Activated naive CD8-positive, alpha-beta T cell treated with anti-CD3 and anti-CD28 coated beads, Interleukin-2, amount 10 ng/mL, durations not matched to agents 7 days and 5 days (primary cell): ENCODE measurements at regions not wholly inside any gene's neighbourhood (a gene's known extent, or its start where the extent isn't known, plus 50 kb on each side); places are given as distances from the start of the nearest gene placed in this dataset.
A peak's percentile ranks its signal among the peaks of the same experiment; 100 is the strongest.

Experiments
- ATAC-seq: fragments of 150-1000 bp; cut with Tn5 transposase; one replicate; pipeline ENCODE4 v1.10.0; 2021; ENCODE audit warnings: low read depth, moderate library complexity
- POLR2A ChIA-PET: fragments of 350-600 bp; sonication (Branson Sonifier 250); formaldehyde crosslinking; loops from one replicate; lab custom pipeline; 2021; ENCODE audit warnings: antibody characterized with exemption; lab: Charles Lee
- DNase-seq: peaks from one replicate; pipeline ENCODE4 v3.0.0; 2021
- H3K27ac Mint-ChIP-seq: one replicate; pipeline ENCODE4 v1.8.0; 2022; ENCODE audit warnings: mild to moderate bottlenecking, mixed read lengths
- H3K27me3 Mint-ChIP-seq: one replicate; pipeline ENCODE4 v1.8.0; 2022; ENCODE audit warnings: mild to moderate bottlenecking, moderate library complexity, mixed read lengths
- H3K36me3 Mint-ChIP-seq: one replicate; pipeline ENCODE4 v1.8.0; 2021; ENCODE audit warnings: mild to moderate bottlenecking, mixed read lengths
- H3K4me1 Mint-ChIP-seq: one replicate; pipeline ENCODE4 v1.8.0; 2021; ENCODE audit warnings: mixed read lengths
- H3K4me3 Mint-ChIP-seq: one replicate; pipeline ENCODE4 v1.8.0; 2022; ENCODE audit warnings: mild to moderate bottlenecking, moderate library complexity, mixed read lengths
- H3K9me3 Mint-ChIP-seq: one replicate; pipeline ENCODE4 v1.8.0; 2021; ENCODE audit warnings: mixed read lengths

DNA sequence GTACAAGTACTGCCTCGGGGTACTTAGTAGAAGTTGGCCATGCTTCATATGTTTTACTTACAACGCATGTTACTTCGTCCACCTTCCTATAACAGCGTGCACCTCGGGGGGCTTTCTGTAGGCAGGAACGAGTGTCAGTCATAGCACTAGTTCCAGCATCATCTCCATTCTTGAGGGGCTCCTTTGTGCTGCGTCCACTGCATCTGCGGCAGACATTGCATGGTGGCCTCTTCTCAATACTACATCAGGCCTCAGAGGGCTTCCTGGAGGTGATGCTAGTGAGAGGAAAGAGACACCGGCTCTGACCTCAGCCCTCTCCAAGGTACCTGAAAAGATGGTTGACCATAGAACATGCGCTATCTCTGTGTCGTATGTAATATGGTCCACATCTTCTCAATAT lies 121.2 kb upstream of the RTL1 start:
- POLR2A ChIA-PET: no interaction called here
- H3K36me3 Mint-ChIP-seq: no peaks in the 10 kb centered on the region
- H3K27ac Mint-ChIP-seq: no peak overlapping the region
- ATAC-seq (no peak), DNase-seq (peak; percentile 7)
- no peaks in the 10 kb centered on the region for H3K4me1 Mint-ChIP-seq
- peaks cover 6% of the 10 kb centered on the region for H3K9me3 Mint-ChIP-seq
- H3K27me3 Mint-ChIP-seq: peaks cover 2% of the 10 kb centered on the region
- no peak overlapping the region for H3K4me3 Mint-ChIP-seq

DNA sequence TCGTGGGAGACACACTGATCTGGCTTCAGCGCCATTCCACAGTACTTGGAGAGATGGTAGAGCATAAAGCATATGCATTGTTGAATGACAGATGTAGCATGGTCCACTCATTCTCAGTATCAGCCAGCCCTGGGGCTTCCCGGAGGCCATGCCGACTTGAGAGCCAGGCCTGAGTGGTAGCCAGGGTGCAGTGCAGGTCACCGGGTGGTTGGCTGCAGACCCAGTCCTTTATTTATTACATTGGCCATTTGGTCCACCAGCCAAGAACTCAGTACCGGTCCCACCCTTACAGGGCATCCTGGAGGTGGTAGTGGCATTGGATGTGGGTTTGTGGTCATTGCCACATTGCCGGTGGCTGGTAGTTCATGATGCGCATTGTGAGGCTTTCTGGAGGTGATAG lies 121.6 kb upstream of the RTL1 start:
- peaks cover 2% of the 10 kb centered on the region for H3K27me3 Mint-ChIP-seq
- POLR2A ChIA-PET: no interaction called here
- H3K36me3 Mint-ChIP-seq: no peaks in the 10 kb centered on the region

DNA sequence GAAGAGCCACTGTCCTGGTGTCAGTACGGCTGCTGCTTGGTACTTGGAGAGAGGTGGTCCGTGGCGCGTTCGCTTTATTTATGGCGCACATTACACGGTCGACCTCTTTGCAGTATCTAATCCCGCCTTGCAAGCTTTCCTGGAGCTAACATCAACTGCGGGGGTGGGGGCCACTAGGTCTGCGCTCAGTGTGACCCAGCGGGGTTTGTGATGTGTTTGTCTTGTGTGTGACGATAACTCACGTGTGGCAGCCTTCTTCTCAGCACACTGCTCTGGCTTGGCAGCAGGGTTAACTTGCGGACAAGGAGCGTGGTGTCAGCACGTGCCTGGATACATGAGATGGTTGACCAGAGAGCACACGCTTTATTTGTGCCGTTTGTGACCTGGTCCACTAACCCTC lies 122.2 kb upstream of the RTL1 start:
- ATAC-seq: no peak
- Mint-ChIP-seq H3K4me1 (no peaks in the 10 kb centered on the region), H3K27ac (no peak overlapping the region), H3K27me3 (no peaks in the 10 kb centered on the region), H3K36me3 (no peaks in the 10 kb centered on the region), H3K9me3 (no peaks in the 10 kb centered on the region), H3K4me3 (no peak overlapping the region)
- POLR2A ChIA-PET: no interaction called here
- no peak for DNase-seq

More for the DNA sequence above, 121.6 kb upstream of the RTL1 start:
- peak; percentile 2 for DNase-seq
- no peak for ATAC-seq
- H3K4me3 Mint-ChIP-seq: no peak overlapping the region
- H3K27ac Mint-ChIP-seq: no peak overlapping the region
- H3K4me1 Mint-ChIP-seq: no peaks in the 10 kb centered on the region
- H3K9me3 Mint-ChIP-seq: peaks cover 3% of the 10 kb centered on the region

DNA sequence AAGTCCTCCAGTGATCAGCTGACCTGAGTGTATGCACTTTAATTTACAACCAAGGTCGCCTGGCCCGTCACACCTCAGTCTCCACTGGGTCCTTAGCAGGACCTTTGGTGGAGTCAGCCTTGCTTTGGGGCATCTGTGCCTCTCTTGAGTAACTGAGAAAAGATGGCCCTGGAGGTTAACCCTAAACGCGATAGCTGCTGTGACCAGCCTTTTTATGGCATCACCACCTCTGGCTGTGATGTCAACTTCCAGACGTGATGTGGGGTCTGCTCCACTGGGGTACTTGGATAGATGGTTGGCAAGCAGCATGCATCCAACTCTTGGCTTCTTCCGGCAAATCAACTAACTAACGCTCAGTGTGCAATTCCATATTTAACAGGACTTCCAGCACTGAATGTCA lies 122.8 kb upstream of the RTL1 start:
- no peaks in the 10 kb centered on the region for H3K9me3 Mint-ChIP-seq
- H3K27ac Mint-ChIP-seq: no peak overlapping the region
- POLR2A ChIA-PET: no interaction called here
- no peak overlapping the region for H3K4me3 Mint-ChIP-seq
- H3K27me3 Mint-ChIP-seq: no peaks in the 10 kb centered on the region
- ATAC-seq: no peak
- no peaks in the 10 kb centered on the region for H3K4me1 Mint-ChIP-seq
- DNase-seq: no peak
- H3K36me3 Mint-ChIP-seq: no peaks in the 10 kb centered on the region

DNA sequence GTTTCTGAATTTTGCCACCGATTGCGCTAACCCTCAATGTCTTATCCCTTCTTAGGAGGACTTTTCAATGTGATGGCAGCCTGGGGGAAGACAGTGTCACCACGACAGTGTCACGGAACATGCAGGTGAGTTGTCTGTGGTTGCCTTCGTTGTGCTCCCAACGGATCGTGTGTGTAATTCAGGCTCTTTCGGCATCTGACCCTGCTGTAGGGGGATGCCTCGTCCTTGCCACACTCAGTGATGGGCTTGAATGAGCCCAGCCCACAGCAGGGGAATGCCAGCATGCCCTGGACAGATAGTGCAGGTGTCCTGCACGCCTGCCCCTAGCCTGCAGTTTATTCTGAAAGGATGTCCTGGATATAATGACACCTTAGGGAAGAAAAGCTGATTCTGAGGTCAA lies 123.8 kb upstream of the RTL1 start:
- H3K27me3 Mint-ChIP-seq: no peaks in the 10 kb centered on the region
- no peaks in the 10 kb centered on the region for H3K36me3 Mint-ChIP-seq
- no peaks in the 10 kb centered on the region for H3K4me1 Mint-ChIP-seq
- POLR2A ChIA-PET: no interaction called here
- H3K4me3 Mint-ChIP-seq: no peak overlapping the region
- no peaks in the 10 kb centered on the region for H3K9me3 Mint-ChIP-seq
- no peak for DNase-seq
- H3K27ac Mint-ChIP-seq: no peak overlapping the region
- ATAC-seq: no peak

DNA sequence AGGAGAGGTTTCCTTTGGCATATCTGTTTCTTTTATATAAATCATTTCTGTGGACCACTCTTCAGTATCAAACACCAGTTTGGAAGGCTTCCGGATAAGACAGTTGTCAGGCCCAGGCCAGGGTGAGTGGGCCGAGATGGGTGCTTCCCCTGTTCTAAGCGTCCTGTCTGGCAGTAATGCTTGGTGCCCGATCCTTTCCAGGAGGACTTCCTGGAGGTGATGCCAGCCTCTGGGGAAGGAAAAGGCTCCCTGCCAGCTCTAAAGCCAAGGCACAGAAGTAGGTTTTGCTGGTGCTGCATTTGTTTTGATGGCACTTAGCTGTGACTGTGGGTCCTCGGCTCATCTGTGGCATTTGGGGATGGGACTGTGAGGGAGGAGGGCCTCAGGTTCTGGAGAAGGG lies 124.4 kb upstream of the RTL1 start:
- Mint-ChIP-seq H3K4me1 (no peaks in the 10 kb centered on the region), H3K36me3 (no peaks in the 10 kb centered on the region), H3K4me3 (no peak overlapping the region), H3K27me3 (no peaks in the 10 kb centered on the region), H3K9me3 (no peaks in the 10 kb centered on the region), H3K27ac (no peak overlapping the region)
- no peak for ATAC-seq
- POLR2A ChIA-PET: no interaction called here
- no peak for DNase-seq

DNA sequence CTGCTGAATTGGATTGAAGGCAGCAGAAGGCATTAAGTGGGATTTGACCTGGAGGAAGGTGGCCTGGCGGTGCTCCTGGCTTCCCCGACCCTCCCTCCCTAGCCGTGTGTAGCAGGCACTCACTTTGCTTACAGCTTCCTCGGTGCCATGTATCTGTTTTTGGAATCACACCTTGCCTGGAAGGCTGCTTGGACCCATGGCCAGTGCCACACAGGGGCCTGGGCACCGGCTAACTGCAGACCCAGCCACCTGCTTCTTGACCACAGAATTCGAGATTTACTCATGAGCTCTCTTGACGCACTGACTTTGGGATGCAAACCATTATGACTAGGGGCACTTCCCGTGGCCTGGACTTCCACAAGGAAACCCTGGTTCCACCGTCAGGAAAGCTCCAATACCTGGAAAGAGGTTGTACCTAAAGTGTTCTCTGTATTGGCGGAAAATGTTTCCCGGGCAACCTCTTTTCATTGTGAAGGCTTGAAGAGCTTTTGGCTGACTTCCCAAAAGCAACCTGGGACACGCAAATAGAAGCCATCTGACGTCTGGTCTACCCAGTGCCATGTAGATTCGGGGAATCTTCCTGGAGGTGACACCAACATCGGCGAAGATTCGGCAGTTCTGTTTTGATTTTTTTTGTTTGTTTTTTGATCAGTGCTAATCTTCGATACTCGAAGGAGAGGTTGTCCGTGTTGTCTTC lies 125.6 kb upstream of the RTL1 start:
- DNase-seq: no peak
- Mint-ChIP-seq H3K4me3 (no peak overlapping the region), H3K9me3 (no peaks in the 10 kb centered on the region), H3K27me3 (no peaks in the 10 kb centered on the region), H3K27ac (no peak overlapping the region), H3K36me3 (no peaks in the 10 kb centered on the region), H3K4me1 (no peaks in the 10 kb centered on the region)
- no peak for ATAC-seq
- POLR2A ChIA-PET: no interaction called here

DNA sequence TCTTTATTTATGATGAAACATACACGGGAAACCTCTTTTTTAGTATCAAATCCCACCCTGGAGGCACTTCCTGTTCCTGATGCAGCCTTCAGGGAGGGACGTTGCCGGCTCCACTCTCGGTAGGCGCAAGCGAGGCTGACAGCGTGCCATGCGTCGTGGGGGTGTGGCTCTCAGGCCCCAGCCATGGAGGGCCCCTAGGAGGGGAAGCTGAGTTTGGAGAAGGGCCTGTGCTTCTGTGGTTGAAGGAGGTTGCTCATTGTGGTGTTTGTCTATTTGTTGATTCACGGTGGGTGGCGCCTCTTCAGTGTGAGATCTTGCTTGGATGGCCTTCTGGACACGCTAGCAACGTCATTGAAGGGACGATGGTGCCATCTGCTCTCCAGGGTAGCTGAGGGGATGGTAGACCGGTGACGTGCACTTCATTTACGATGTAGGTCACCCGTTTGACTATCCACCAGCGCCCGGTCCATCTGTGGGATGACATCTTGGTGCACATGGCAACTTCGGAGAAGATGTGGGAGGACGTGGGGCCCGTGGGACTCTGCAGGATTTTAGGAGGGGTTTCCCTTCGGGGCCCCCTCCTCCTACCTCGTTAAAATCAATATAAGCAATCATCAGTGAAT lies 126.3 kb upstream of the RTL1 start:
- ATAC-seq (no peak), DNase-seq (no peak)
- Mint-ChIP-seq H3K36me3 (no peaks in the 10 kb centered on the region), H3K4me3 (no peak overlapping the region), H3K27ac (no peak overlapping the region), H3K4me1 (no peaks in the 10 kb centered on the region), H3K9me3 (no peaks in the 10 kb centered on the region), H3K27me3 (no peaks in the 10 kb centered on the region)
- POLR2A ChIA-PET: no interaction called here

DNA sequence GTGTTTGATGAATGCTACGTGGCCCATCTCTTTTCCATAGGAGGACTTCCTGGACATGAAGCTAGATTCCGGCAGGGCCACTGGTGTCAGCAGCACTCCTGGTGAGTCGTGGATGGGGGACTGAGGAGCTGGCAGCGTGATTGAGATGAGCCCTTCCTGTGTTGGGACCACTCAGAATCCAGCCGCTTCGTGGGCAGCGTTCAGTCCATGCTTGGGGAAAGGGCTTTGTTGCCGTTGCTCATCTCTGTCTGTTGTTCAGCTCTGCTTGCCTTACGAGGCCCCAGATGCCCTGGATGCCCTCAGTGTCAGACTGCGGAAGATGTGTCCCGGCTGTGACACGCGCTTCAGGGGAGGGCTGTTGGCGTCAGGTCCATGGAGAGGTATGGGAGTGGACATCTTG lies 127.1 kb upstream of the RTL1 start:
- Mint-ChIP-seq H3K4me3 (no peak overlapping the region), H3K27ac (no peak overlapping the region), H3K9me3 (no peaks in the 10 kb centered on the region), H3K27me3 (no peaks in the 10 kb centered on the region), H3K4me1 (no peaks in the 10 kb centered on the region), H3K36me3 (no peaks in the 10 kb centered on the region)
- DNase-seq (no peak), ATAC-seq (no peak)
- POLR2A ChIA-PET: no interaction called here

DNA sequence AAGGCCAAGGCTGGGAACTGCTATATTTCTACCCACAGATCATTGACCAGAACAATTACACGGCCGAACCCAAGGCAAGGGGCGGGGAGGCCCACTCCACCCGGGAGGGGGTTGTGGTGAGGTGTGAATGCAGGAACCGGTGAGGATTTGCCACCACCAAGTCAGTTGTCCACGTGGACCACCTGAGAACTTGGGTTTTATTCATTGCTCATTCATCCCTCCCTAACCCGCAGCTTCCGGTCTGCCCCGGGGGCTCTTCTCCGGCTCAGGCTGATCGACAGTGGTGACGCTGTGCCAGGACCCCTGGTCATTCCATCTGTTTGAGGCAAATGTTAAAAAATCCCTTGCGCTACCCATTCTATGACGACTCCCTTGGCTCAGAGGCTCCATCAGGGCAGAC lies 127.7 kb upstream of the RTL1 start:
- Mint-ChIP-seq H3K27me3 (no peaks in the 10 kb centered on the region), H3K36me3 (no peaks in the 10 kb centered on the region), H3K4me1 (no peaks in the 10 kb centered on the region), H3K27ac (no peak overlapping the region), H3K9me3 (no peaks in the 10 kb centered on the region), H3K4me3 (no peak overlapping the region)
- ATAC-seq: no peak
- DNase-seq: no peak
- POLR2A ChIA-PET: no interaction called here

DNA sequence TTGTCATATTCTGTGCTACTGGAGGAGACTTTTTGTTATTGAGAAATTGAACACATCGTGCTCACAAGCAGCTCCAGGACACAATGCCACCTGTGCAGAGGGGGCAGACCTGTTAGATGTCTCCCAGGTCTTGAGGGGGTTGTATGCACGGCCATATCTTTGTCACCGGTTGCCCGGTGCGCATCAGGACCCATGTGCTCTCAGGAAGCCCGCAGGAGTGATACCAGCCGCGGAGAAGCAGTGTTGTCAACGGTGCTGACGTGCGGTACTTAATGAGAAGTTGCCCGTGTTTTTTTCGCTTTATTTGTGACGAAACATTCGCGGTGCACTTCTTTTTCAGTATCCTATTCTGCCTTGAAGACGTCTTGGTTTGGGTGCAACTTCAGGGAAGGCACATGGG lies 128.2 kb upstream of the RTL1 start:
- no peaks in the 10 kb centered on the region for H3K9me3 Mint-ChIP-seq
- H3K27ac Mint-ChIP-seq: no peak overlapping the region
- no peaks in the 10 kb centered on the region for H3K4me1 Mint-ChIP-seq
- no peaks in the 10 kb centered on the region for H3K36me3 Mint-ChIP-seq
- no peaks in the 10 kb centered on the region for H3K27me3 Mint-ChIP-seq
- H3K4me3 Mint-ChIP-seq: no peak overlapping the region
- POLR2A ChIA-PET: no interaction called here
- no peak for DNase-seq
- ATAC-seq: no peak

DNA sequence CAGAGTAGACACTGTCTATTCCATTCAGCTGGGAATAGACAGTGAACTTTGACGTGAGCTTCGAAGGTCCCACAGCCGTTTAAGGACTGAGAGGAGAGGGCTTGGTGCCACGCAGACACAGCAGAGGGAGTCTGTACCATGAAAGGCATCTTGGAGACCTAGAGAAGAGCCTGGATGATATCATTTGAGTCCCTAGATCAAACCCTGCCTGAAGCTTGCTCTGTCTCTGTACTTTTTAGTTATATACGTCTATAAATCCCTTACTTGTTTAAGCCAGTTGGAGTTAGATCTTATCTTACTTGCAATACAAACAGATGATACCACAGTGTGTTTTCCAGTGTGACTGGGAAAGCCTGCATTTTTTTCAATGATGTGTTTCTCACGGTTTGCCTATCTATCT lies 128.9 kb upstream of the RTL1 start:
- POLR2A ChIA-PET: no interaction called here
- Mint-ChIP-seq H3K27ac (no peak overlapping the region), H3K9me3 (no peaks in the 10 kb centered on the region), H3K36me3 (no peaks in the 10 kb centered on the region), H3K4me3 (no peak overlapping the region), H3K4me1 (no peaks in the 10 kb centered on the region), H3K27me3 (no peaks in the 10 kb centered on the region)
- ATAC-seq (no peak), DNase-seq (no peak)

DNA sequence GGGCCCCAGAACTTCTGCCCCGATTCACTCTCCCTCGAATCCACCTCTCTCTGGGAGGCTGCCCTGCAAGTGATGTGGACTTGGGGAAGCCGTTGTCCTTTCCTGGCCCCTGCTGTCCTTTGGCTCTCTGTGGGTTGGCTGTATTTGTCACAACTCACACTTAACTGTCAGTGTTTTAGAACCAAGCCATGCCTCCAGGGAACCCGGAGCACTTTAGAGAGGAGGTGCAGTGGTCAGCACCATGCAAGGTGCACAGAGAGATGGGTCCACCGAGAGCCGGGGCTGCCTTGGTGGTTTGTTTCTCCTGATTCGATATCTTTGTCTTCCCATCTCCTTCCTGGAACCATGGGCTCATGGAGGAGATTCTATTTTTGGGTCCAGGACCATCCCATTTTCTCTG lies 129.5 kb upstream of the RTL1 start:
- Mint-ChIP-seq H3K4me3 (no peak overlapping the region), H3K4me1 (no peaks in the 10 kb centered on the region)

DNA sequence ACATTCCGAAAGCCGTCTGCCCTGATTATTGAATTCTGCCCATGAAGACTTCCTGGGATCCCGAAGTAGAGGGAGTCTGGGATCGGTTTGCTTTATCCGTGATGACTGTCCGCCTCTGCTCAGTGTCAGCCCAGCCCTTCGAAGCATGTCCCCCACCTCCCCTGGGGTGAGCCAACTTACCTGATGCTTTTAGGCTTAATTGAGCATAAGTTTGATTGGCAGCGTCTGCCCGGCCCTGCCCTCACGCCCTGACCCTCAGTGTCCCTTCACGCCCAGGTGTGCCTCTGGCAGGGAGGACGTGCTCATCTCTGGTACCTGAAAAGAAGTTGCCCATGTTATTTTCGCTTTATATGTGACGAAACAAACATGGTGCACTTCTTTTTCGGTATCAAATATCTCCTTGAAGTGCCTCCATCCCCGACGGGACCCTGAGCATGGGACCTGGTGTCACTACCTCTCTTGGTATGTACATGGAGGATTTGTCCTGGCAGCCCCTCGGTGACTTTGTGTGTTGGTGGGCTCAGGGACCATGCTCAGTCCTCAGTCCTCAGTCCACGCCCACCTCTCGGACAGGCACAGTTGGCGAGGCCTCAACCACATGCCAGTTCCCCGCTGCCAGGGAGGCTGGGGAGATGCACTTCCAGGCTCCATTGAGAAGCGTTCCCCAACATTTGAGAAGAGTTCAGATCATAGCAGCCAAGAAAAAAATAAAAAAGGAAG lies 130.1 kb upstream of the RTL1 start:
- DNase-seq (no peak), ATAC-seq (no peak)
- Mint-ChIP-seq H3K4me3 (no peak overlapping the region), H3K9me3 (no peaks in the 10 kb centered on the region), H3K27me3 (no peaks in the 10 kb centered on the region), H3K27ac (no peak overlapping the region), H3K36me3 (no peaks in the 10 kb centered on the region), H3K4me1 (no peaks in the 10 kb centered on the region)
- POLR2A ChIA-PET: no interaction called here

More for the DNA sequence above, 129.5 kb upstream of the RTL1 start:
- POLR2A ChIA-PET: no interaction called here
- Mint-ChIP-seq H3K9me3 (no peaks in the 10 kb centered on the region), H3K36me3 (no peaks in the 10 kb centered on the region), H3K27me3 (no peaks in the 10 kb centered on the region), H3K27ac (no peak overlapping the region)
- ATAC-seq (no peak), DNase-seq (peak; percentile 4)
